IMR-90 (cell line): ENCODE measurements at regions not wholly inside any gene's neighbourhood (a gene's known extent, or its start where the extent isn't known, plus 50 kb on each side); places are given as distances from the start of the nearest gene placed in this dataset.

ENCODE experiments used
- ATAC-seq: fragments of 200-7000 bp; cut with Tn5 transposase; 2 replicates; pipeline ENCODE4 v1.9.1; 2020; ENCODE audit warnings: low read depth, mild to moderate bottlenecking, moderate library complexity
- BruUV-seq: library from RNA; stranded (reverse); fragments of 400-500 nt; replicated peaks from 2 replicates; lab custom pipeline; 2021; lab: Mats Ljungman, UMichigan
- CTCF ChIA-PET: fragments of 300-600 bp; formaldehyde crosslinking; extraction: SDS; loops from one replicate; lab custom pipeline; 2021; ENCODE audit warnings: antibody characterized with exemption; lab: Yijun Ruan, JAX
- POLR2A ChIA-PET: fragments of 300-600 bp; sonication (Branson Sonifier 250); formaldehyde crosslinking; loops from one replicate; lab custom pipeline; 2022; ENCODE audit warnings: antibody characterized with exemption; ENCODE audit not compliant: unreplicated experiment; lab: Charles Lee
- DNase-seq: peaks from one replicate; pipeline ENCODE4 v3.0.0; 2013
- H2AFZ ChIP-seq: replicated peaks from 2 replicates; pipeline ENCODE3; 2013; ENCODE audit warnings: low read length, mild to moderate bottlenecking; ENCODE audit not compliant: poor library complexity
- H2AK5ac ChIP-seq: 2 replicates; pipeline ENCODE4 v1.6.1; 2013; ENCODE audit warnings: low read depth, low read length, inconsistent platforms
- H2AK9ac ChIP-seq: replicated peaks from 2 replicates; pipeline ENCODE3; 2013; ENCODE audit warnings: mild to moderate bottlenecking, low read depth, low read length, moderate library complexity; ENCODE audit not compliant: poor library complexity
- H2BK120ac ChIP-seq: 2 replicates; pipeline ENCODE4 v1.6.1; 2013; ENCODE audit warnings: low read depth, low read length, inconsistent platforms
- H2BK15ac ChIP-seq: 3 replicates; pipeline ENCODE4 v1.6.1; 2013; ENCODE audit warnings: low read depth, low read length, inconsistent platforms
- H2BK20ac ChIP-seq: 2 replicates; pipeline ENCODE4 v1.6.1; 2013; ENCODE audit warnings: low read depth, mild to moderate bottlenecking, inconsistent platforms, low read length, moderate library complexity
- H2BK5ac ChIP-seq: 2 replicates; pipeline ENCODE4 v1.6.1; 2013; ENCODE audit warnings: mild to moderate bottlenecking, low read depth, low read length, inconsistent platforms; ENCODE audit not compliant: poor library complexity, severe bottlenecking
- H3K14ac ChIP-seq: replicated peaks from 2 replicates; pipeline ENCODE4 v1.6.1; 2013; ENCODE audit warnings: low read depth, low read length, inconsistent platforms
- H3K18ac ChIP-seq: 2 replicates; pipeline ENCODE4 v1.6.1; 2013; ENCODE audit warnings: low read depth, low read length, control low read depth
- H3K23ac ChIP-seq: 2 replicates; pipeline ENCODE4 v1.6.1; 2013; ENCODE audit warnings: low read depth, low read length, inconsistent platforms
- H3K27ac ChIP-seq: 2 replicates; pipeline ENCODE4 v1.5.1; 2013; ENCODE audit warnings: mild to moderate bottlenecking, control low read depth, low read length; ENCODE audit not compliant: insufficient read depth
- H3K27me3 ChIP-seq: 2 replicates; pipeline ENCODE4 v1.6.1; 2013; ENCODE audit warnings: low read length; ENCODE audit not compliant: control insufficient read depth, insufficient read depth
- H3K36me3 ChIP-seq: 2 replicates; pipeline ENCODE4 v1.6.1; 2013; ENCODE audit warnings: low read length, mixed read lengths; ENCODE audit not compliant: control insufficient read depth, insufficient read depth
- H3K4ac ChIP-seq: 2 replicates; pipeline ENCODE4 v1.6.1; 2013; ENCODE audit warnings: low read depth, low read length, inconsistent platforms
- H3K4me1 ChIP-seq: 2 replicates; pipeline ENCODE4 v1.6.1; 2013; ENCODE audit warnings: low read length, mixed read lengths; ENCODE audit not compliant: control insufficient read depth, insufficient read depth
- H3K4me2 ChIP-seq: 2 replicates; pipeline ENCODE4 v1.6.1; 2013; ENCODE audit warnings: low read depth, mild to moderate bottlenecking, control low read depth, low read length, moderate library complexity
- H3K4me3 ChIP-seq: 2 replicates; pipeline ENCODE4 v1.5.1; 2013; ENCODE audit warnings: low read depth, mild to moderate bottlenecking, control low read depth, low read length, moderate library complexity; ENCODE audit not compliant: insufficient read depth
- H3K56ac ChIP-seq: 2 replicates; pipeline ENCODE4 v1.6.1; 2013; ENCODE audit warnings: low read length, inconsistent platforms; ENCODE audit not compliant: insufficient read depth; ENCODE audit errors: extremely low read depth
- H3K79me1 ChIP-seq, 2 experiments: 2 replicates each; pipeline ENCODE4 v1.6.1; 2013; ENCODE audit warnings: low read length in 2 of 2, inconsistent platforms in 1 of 2, low read depth in 1 of 2
- H3K9ac ChIP-seq: 2 replicates; pipeline ENCODE4 v1.6.1; 2013; ENCODE audit warnings: low read depth, low read length, control low read depth
- H3K9me1 ChIP-seq: 2 replicates; pipeline ENCODE4 v1.6.1; 2013; ENCODE audit warnings: low read length, inconsistent platforms; ENCODE audit not compliant: insufficient read depth
- H3K9me3 ChIP-seq: 2 replicates; pipeline ENCODE4 v1.6.1; 2013; ENCODE audit warnings: low read length; ENCODE audit not compliant: control insufficient read depth, insufficient read depth
- H4K20me1 ChIP-seq: 2 replicates; pipeline ENCODE4 v1.6.1; 2013; ENCODE audit warnings: low read length, inconsistent platforms; ENCODE audit not compliant: insufficient read depth
- H4K5ac ChIP-seq: 2 replicates; pipeline ENCODE4 v1.6.1; 2013; ENCODE audit warnings: mild to moderate bottlenecking, low read depth, low read length, control low read depth
- H4K8ac ChIP-seq, 2 experiments: 2 replicates each; pipeline ENCODE4 v1.6.1; 2013; ENCODE audit warnings: low read depth in 2 of 2, low read length in 2 of 2, control low read depth in 1 of 2, inconsistent platforms in 1 of 2
- H4K91ac ChIP-seq: 2 replicates; pipeline ENCODE4 v1.6.1; 2013; ENCODE audit warnings: low read depth, low read length, inconsistent platforms; ENCODE audit not compliant: insufficient read depth
- CHD1 ChIP-seq: IDR thresholded peaks from 2 replicates; pipeline ENCODE4 v1.6.1; 2012; ENCODE audit warnings: low read depth, low read length, improper control_type of control experiment
- ELK1 ChIP-seq: fragments of 150-350 bp; IDR thresholded peaks from 2 replicates; pipeline ENCODE4 v1.6.1; 2016; ENCODE audit warnings: low read depth, mild to moderate bottlenecking, low read length, moderate library complexity, borderline replicate concordance
- MAFK ChIP-seq: IDR thresholded peaks from 2 replicates; pipeline ENCODE4 v1.6.1; 2012; ENCODE audit warnings: low read depth, low read length, improper control_type of control experiment
- MXI1 ChIP-seq: IDR thresholded peaks from 2 replicates; pipeline ENCODE4 v1.6.1; 2012; ENCODE audit warnings: low read depth, mild to moderate bottlenecking, low read length, moderate library complexity, borderline replicate concordance
- NFE2L2 ChIP-seq: fragments of 150-350 bp; IDR thresholded peaks from 2 replicates; pipeline ENCODE4 v1.6.1; 2016; ENCODE audit warnings: low read depth, mild to moderate bottlenecking, low read length
- POLR2A ChIP-seq: IDR thresholded peaks from 2 replicates; pipeline ENCODE4 v1.6.1; 2012; ENCODE audit warnings: mild to moderate bottlenecking, low read depth, low read length
- RAD21 ChIP-seq: IDR thresholded peaks from 2 replicates; pipeline ENCODE4 v1.6.1; 2012; ENCODE audit warnings: low read length, improper control_type of control experiment
- RCOR1 ChIP-seq: IDR thresholded peaks from 2 replicates; pipeline ENCODE4 v1.6.1; 2012; ENCODE audit warnings: mild to moderate bottlenecking, low read length, improper control_type of control experiment; ENCODE audit not compliant: insufficient replicate concordance
- RFX5 ChIP-seq: IDR thresholded peaks from 2 replicates; pipeline ENCODE4 v1.8.0; 2012; ENCODE audit warnings: low read depth, mild to moderate bottlenecking, low read length, moderate library complexity
- WGBS, 2 experiments: methylation state at CpG; one replicate each; pipeline versions ENCODE4 v1.1.5 to v1.1.7; 2013; ENCODE audit warnings: missing lambda C conversion rate in 2 of 2; ENCODE audit not compliant: insufficient read length in 1 of 2; ENCODE audit errors: extremely low coverage in 2 of 2; 5-methylcytosine and 5-hydroxymethylcytosine counted together
- dilution Hi-C: fragments of 300-500 bp; cut with HindIII; formaldehyde crosslinking; loops from one replicate; pipeline ENCODE4 v1.14.3; 2018; ENCODE audit warnings: low sequenced_read_pairs; ENCODE audit not compliant: unreplicated experiment
- in situ Hi-C: fragments of 300-500 bp; cut with MboI; formaldehyde crosslinking; loops from 3 replicates; pipeline ENCODE4 v1.14.3; 2019; ENCODE audit warnings: low sequenced_read_pairs, inconsistent platforms, mixed read lengths
- intact Hi-C: fragments of 100-400 bp; cut with micrococcal nuclease; formaldehyde crosslinking; loops from 2 replicates; pipeline ENCODE4 v1.10.0; 2022

- Histone ChIP-seq H3K9ac (no peak overlapping the region), H4K5ac (peak overlapping the region; percentile 52), H2BK5ac (peak overlapping the region; percentile 8), H2AK9ac (peak overlapping the region; percentile 57), H3K79me1 (peaks cover 0 to 6% of the 10 kb centered on the region in 2 experiments; a peak in 1 of 4 replicates), H3K14ac (peak overlapping the region; percentile 83; the same call in 1 of the 2 replicates), H3K23ac (0 out of 2 replicates have a peak overlapping the region, but pooled peaks have one; percentile 58), H2BK120ac (peak overlapping the region; percentile 92), H3K18ac (peak overlapping the region; percentile 69), H3K4ac (peak overlapping the region; percentile 96), H3K9me3 (no peaks in the 10 kb centered on the region), H3K4me2 (no peak overlapping the region), H4K91ac (peak overlapping the region; percentile 76), H3K36me3 (no peaks in the 10 kb centered on the region), H2BK15ac (peak overlapping the region; percentile 86; the same call in 2 of the 3 replicates), H3K56ac (no peak overlapping the region), H3K27ac (peak overlapping the region; percentile 88; the same call in 1 of the 2 replicates), H3K4me1 (peaks cover 14% of the 10 kb centered on the region), H2BK20ac (peak overlapping the region; percentile 90), H4K20me1 (no peaks in the 10 kb centered on the region), H4K8ac (peak overlapping the region; percentile 71 to 85; a peak in 2 of 4 replicates), H2AFZ (peak overlapping the region; percentile 78), H3K4me3 (no peak overlapping the region), H3K9me1 (peaks cover 22% of the 10 kb centered on the region), H3K27me3 (no peaks in the 10 kb centered on the region), H2AK5ac (peak overlapping the region; percentile 72)
- ATAC-seq (no peak), DNase-seq (no peak)
- in situ Hi-C loops: no loop called here
- dilution Hi-C loops: no loop called here
- intact Hi-C loops: loop anchor here (5.0 kb wide), 1 partner anchor 126 kb away; the partner anchor contains the start of gene MEF2A
- no CpG with 5 or more reads among the region's 6 CpGs for WGBS, 2 experiments
- ChIA-PET CTCF (no interaction called here), POLR2A (interaction anchor here (1.5 kb wide), 1 partner anchor 14 kb away, joined by 3 read pairs; no protein-coding TSS in a partner anchor)
- TF ChIP-seq ELK1 (no peak), POLR2A (no peak), RCOR1 (no peak), MAFK (no peak), RAD21 (no peak), CHD1 (no peak), MXI1 (no peak), NFE2L2 (no peak), RFX5 (no peak)
- no TSS peak for BruUV-seq
These were observed 124.4 kb upstream of the MEF2A start for GRCh38 chr15:99441444-99441800.
